ENCODE measurements at regions not wholly inside any gene's neighbourhood (a gene's known extent, or its start where the extent isn't known, plus 50 kb on each side); places are given as distances from the start of the nearest gene placed in this dataset.

GRCh38 chr14:23707415-23707814, 71.3 kb downstream of the DHRS2 start:
- TF ChIP-seq CTCF (conservative IDR thresholded peaks at IDR 0.05; ENCODE audit: low read depth, low read length) (no peak), RAD21 (IDR thresholded peaks at IDR 0.05; ENCODE audit: low read length) (no peak), ELK1 (IDR thresholded peaks at IDR 0.05; ENCODE audit: borderline replicate concordance, low read depth, low read length) (no peak), CEBPB (IDR thresholded peaks at IDR 0.05; ENCODE audit: low read depth, low read length) (no peak), POLR2A (IDR thresholded peaks at IDR 0.05; ENCODE audit: low read depth, low read length) (no peak), MAFK (IDR thresholded peaks at IDR 0.05; ENCODE audit: low read depth, low read length) (peak; percentile 46), RCOR1 (IDR thresholded peaks at IDR 0.05; ENCODE audit: insufficient replicate concordance, low read length) (no peak), MAZ (IDR thresholded peaks at IDR 0.05; ENCODE audit: borderline replicate concordance, low read depth, low read length) (no peak), SMC3 (IDR thresholded peaks at IDR 0.05; ENCODE audit: low read depth, low read length) (no peak)

Measured in IMR-90 (cell line).